CD14-positive monocyte (primary cell): ENCODE measurements at regions not wholly inside any gene's neighbourhood (a gene's known extent, or its start where the extent isn't known, plus 50 kb on each side); places are given as distances from the start of the nearest gene placed in this dataset.
A peak's percentile ranks its signal among the peaks of the same experiment; 100 is the strongest.

Experiments
- DNase-seq, 3 donors: peaks; one replicate each; pipeline ENCODE4 v3.0.0-alpha.2; 2011 to 2022
- H2AFZ ChIP-seq: 2 replicates; pipeline ENCODE4 v1.6.0; 2012; ENCODE audit warnings: mild to moderate bottlenecking, low read depth, low read length, inconsistent platforms; ENCODE audit not compliant: insufficient read depth, poor library complexity, severe bottlenecking
- H3K27ac ChIP-seq, 2 donors: 1 replicate in 1 of 2; 2 replicates in 1 of 2; pipeline ENCODE4 v1.5.1; 2012 to 2013; ENCODE audit warnings: low read length in 2 of 2, control low read depth in 1 of 2, inconsistent platforms in 1 of 2, low read depth in 1 of 2, mild to moderate bottlenecking in 1 of 2
- H3K27me3 ChIP-seq, 2 donors: one replicate each; pipeline versions ENCODE4 v1.6.0 to v1.6.1; 2011 to 2013; ENCODE audit warnings: low read length in 2 of 2; ENCODE audit not compliant: control insufficient read depth in 2 of 2, insufficient read depth in 2 of 2
- H3K36me3 ChIP-seq, 2 donors: replicated peaks in 1 of 2; 1 replicate in 1 of 2; 2 replicates in 1 of 2; pipeline versions ENCODE4 v1.5.1 to v1.6.1; 2012 to 2013; ENCODE audit warnings: low read length in 2 of 2, control low read depth in 1 of 2, inconsistent platforms in 1 of 2, mild to moderate bottlenecking in 1 of 2; ENCODE audit not compliant: insufficient read depth in 2 of 2, control insufficient read depth in 1 of 2
- H3K4me1 ChIP-seq, 2 donors: 1 replicate in 1 of 2; 2 replicates in 1 of 2; pipeline versions ENCODE4 v1.5.1 to v1.6.1; 2012 to 2013; ENCODE audit warnings: low read length in 2 of 2, control low read depth in 1 of 2, inconsistent platforms in 1 of 2, mild to moderate bottlenecking in 1 of 2, moderate library complexity in 1 of 2; ENCODE audit not compliant: insufficient read depth in 2 of 2, control insufficient read depth in 1 of 2
- H3K4me2 ChIP-seq: replicated peaks from 2 replicates; pipeline ENCODE3; 2012; ENCODE audit warnings: low read length, moderate library complexity, mild to moderate bottlenecking; ENCODE audit not compliant: poor library complexity, severe bottlenecking; ENCODE audit errors: extremely low read depth
- H3K4me3 ChIP-seq, 3 experiments: fragments of 200-600 bp in 1 of 3; sonication (generic) in 1 of 3; replicated peaks in 1 of 3; 1 replicate in 2 of 3; 2 replicates in 1 of 3; pipeline ENCODE4 v1.5.1; 2011 to 2013; ENCODE audit warnings: low read length in 3 of 3, mild to moderate bottlenecking in 3 of 3, control low read depth in 2 of 3, low read depth in 2 of 3, inconsistent platforms in 1 of 3, moderate library complexity in 1 of 3
- H3K79me2 ChIP-seq: 2 replicates; pipeline ENCODE4 v1.6.0; 2012; ENCODE audit warnings: mild to moderate bottlenecking, control low read depth, inconsistent platforms, low read length, moderate library complexity; ENCODE audit not compliant: insufficient read depth
- H3K9ac ChIP-seq: 2 replicates; pipeline ENCODE4 v1.6.0; 2017; ENCODE audit warnings: low read length, mild to moderate bottlenecking; ENCODE audit not compliant: insufficient read depth, poor library complexity, severe bottlenecking
- H3K9me3 ChIP-seq, 2 donors: replicated peaks in 1 of 2; 1 replicate in 1 of 2; 2 replicates in 1 of 2; pipeline versions ENCODE4 v1.5.1 to v1.6.1; 2012 to 2013; ENCODE audit warnings: low read length in 2 of 2, control low read depth in 1 of 2; ENCODE audit not compliant: control insufficient read depth in 1 of 2, insufficient read depth in 1 of 2
- H4K20me1 ChIP-seq: 2 replicates; pipeline ENCODE4 v1.6.0; 2012; ENCODE audit warnings: mild to moderate bottlenecking, low read length, control low read depth, moderate library complexity; ENCODE audit not compliant: insufficient read depth
- H3K27ac Mint-ChIP-seq, 7 donors: one replicate each; pipeline ENCODE4 v1.8.0; 2020; ENCODE audit warnings: mild to moderate bottlenecking in 7 of 7, mixed read lengths in 7 of 7, moderate library complexity in 6 of 7, inconsistent platforms in 2 of 7
- H3K27me3 Mint-ChIP-seq, 3 donors: one replicate each; pipeline ENCODE4 v1.8.0; 2021 to 2022; ENCODE audit warnings: low read depth in 3 of 3, mild to moderate bottlenecking in 3 of 3, mixed read lengths in 3 of 3, moderate library complexity in 3 of 3, inconsistent platforms in 1 of 3
- H3K36me3 Mint-ChIP-seq, 2 donors: one replicate each; pipeline ENCODE4 v1.8.0; 2020; ENCODE audit warnings: mixed read lengths in 2 of 2, inconsistent platforms in 1 of 2, mild to moderate bottlenecking in 1 of 2
- H3K4me1 Mint-ChIP-seq: one replicate; pipeline ENCODE4 v1.8.0; 2020; ENCODE audit warnings: mild to moderate bottlenecking, mixed read lengths
- H3K4me3 Mint-ChIP-seq, 2 donors: one replicate each; pipeline ENCODE4 v1.8.0; 2020; ENCODE audit warnings: mild to moderate bottlenecking in 2 of 2, mixed read lengths in 2 of 2, moderate library complexity in 1 of 2
- H3K9me3 Mint-ChIP-seq, 7 donors: one replicate each; pipeline ENCODE4 v1.8.0; 2020 to 2022; ENCODE audit warnings: mixed read lengths in 7 of 7, mild to moderate bottlenecking in 6 of 7, moderate library complexity in 6 of 7, inconsistent platforms in 2 of 7
- WGBS: methylation state at CpG from one replicate; pipeline ENCODE4 v1.1.5; 2013; ENCODE audit warnings: missing lambda C conversion rate; ENCODE audit not compliant: insufficient coverage; 5-methylcytosine and 5-hydroxymethylcytosine counted together
- intact Hi-C, 2 donors: fragments of 100-400 bp; cut with micrococcal nuclease; formaldehyde crosslinking; loops; one replicate each; pipeline versions ENCODE4 v1.15.0 to v1.15.1; 2023
- TF ChIP-seq, protein P1 (sequence below): fragments of 200-600 bp; IDR thresholded peaks from one replicate; pipeline ENCODE4 v1.8.0; 2022; ENCODE audit warnings: antibody characterized with exemption, mild to moderate bottlenecking

DNA sequence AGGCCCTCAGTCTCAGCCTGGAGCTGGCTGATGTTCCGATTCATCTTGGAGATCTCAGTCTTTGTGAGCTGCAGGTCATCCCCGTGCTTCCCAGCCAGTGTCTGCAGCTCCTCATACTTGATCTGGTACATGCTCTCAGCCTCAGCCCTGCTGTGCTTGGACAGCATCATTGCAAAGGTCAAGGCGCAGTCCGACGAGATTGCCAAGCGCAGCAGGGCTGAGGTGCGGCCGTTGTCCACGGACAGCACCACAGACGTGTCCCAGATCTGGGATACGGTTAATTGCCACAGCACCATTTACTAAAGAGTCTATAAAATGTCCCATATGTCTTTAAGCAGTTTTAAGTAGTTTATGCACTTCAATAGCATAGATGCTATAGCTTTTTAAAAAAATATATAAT is 965.7 kb downstream of the FSCB start:
- no peaks in the 10 kb centered on the region for H3K79me2 ChIP-seq
- H3K9me3 ChIP-seq = peaks cover under 1 to 18% of the 10 kb centered on the region in 2 donors
- Mint-ChIP-seq H3K4me1 (no peaks in the 10 kb centered on the region), H3K27ac (peak overlapping the region in 1 of 7 donors; percentile 30), H3K4me3 (no peak overlapping the region), H3K36me3 (no peaks in the 10 kb centered on the region), H3K27me3 (no peaks in the 10 kb centered on the region), H3K9me3 (peaks cover 2 to 11% (median 5%) of the 10 kb centered on the region in 7 donors)
- no peak overlapping the region for H3K4me2 ChIP-seq
- intact Hi-C loops = no loop called here
- H3K27ac ChIP-seq = no peak overlapping the region
- no peak for DNase-seq
- H3K9ac ChIP-seq = no peak overlapping the region
- TF ChIP-seq, protein P1, sequence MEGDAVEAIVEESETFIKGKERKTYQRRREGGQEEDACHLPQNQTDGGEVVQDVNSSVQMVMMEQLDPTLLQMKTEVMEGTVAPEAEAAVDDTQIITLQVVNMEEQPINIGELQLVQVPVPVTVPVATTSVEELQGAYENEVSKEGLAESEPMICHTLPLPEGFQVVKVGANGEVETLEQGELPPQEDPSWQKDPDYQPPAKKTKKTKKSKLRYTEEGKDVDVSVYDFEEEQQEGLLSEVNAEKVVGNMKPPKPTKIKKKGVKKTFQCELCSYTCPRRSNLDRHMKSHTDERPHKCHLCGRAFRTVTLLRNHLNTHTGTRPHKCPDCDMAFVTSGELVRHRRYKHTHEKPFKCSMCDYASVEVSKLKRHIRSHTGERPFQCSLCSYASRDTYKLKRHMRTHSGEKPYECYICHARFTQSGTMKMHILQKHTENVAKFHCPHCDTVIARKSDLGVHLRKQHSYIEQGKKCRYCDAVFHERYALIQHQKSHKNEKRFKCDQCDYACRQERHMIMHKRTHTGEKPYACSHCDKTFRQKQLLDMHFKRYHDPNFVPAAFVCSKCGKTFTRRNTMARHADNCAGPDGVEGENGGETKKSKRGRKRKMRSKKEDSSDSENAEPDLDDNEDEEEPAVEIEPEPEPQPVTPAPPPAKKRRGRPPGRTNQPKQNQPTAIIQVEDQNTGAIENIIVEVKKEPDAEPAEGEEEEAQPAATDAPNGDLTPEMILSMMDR = no peak
- no peak overlapping the region for H3K4me3 ChIP-seq
- H2AFZ ChIP-seq = no peak overlapping the region
- WGBS = 100% methylated on average over 3 of the region's 11 CpGs
- H3K36me3 ChIP-seq = no peaks in the 10 kb centered on the region
- H3K27me3 ChIP-seq = no peaks in the 10 kb centered on the region
- H4K20me1 ChIP-seq = no peaks in the 10 kb centered on the region
- no peaks in the 10 kb centered on the region for H3K4me1 ChIP-seq

DNA sequence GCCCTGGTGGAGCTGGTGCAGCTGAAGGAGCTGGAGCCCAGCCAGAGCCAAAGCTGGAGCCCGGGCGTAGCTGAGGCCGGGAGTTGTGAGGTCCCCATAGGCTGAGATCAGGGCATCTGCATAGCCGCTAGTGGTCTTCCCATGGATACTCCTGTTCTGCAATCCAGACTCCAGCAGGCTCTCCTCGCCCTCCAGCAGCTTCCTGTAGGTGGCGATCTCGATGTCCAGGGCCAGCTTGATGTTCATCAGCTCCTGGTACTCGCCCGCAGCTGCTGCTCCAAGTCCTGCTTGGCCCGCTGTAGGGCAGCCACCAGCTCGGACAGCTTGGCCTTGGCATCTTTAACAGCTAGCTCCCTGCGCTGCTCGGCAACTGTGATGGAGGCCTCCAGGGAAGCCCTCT is 966.1 kb downstream of the FSCB start:
- intact Hi-C loops = no loop called here
- H4K20me1 ChIP-seq = no peaks in the 10 kb centered on the region
- no peaks in the 10 kb centered on the region for H3K4me1 ChIP-seq
- no peaks in the 10 kb centered on the region for H3K36me3 ChIP-seq
- DNase-seq = no peak
- TF ChIP-seq, protein P1 = no peak
- H3K9ac ChIP-seq = no peak overlapping the region
- Mint-ChIP-seq H3K4me1 (no peaks in the 10 kb centered on the region), H3K36me3 (no peaks in the 10 kb centered on the region), H3K27me3 (no peaks in the 10 kb centered on the region), H3K4me3 (no peak overlapping the region), H3K27ac (peak overlapping the region in 1 of 7 donors; percentile 30), H3K9me3 (peaks cover 3 to 14% (median 5%) of the 10 kb centered on the region in 7 donors)
- no peak overlapping the region for H3K4me2 ChIP-seq
- H3K9me3 ChIP-seq = peaks cover 4 to 22% of the 10 kb centered on the region in 2 donors
- no peak overlapping the region for H3K27ac ChIP-seq
- H3K79me2 ChIP-seq = no peaks in the 10 kb centered on the region
- no peak overlapping the region for H2AFZ ChIP-seq
- no peak overlapping the region for H3K4me3 ChIP-seq
- 94% methylated on average over 13 of the region's 13 CpGs for WGBS
- H3K27me3 ChIP-seq = no peaks in the 10 kb centered on the region
